Activated T-cell treated with anti-CD3 and anti-CD28 coated beads, Interleukin-2, amount 50 U/mL, for 72 hours (primary cell): ENCODE measurements at regions not wholly inside any gene's neighbourhood (a gene's known extent, or its start where the extent isn't known, plus 50 kb on each side); places are given as distances from the start of the nearest gene placed in this dataset.

Source experiments
- ATAC-seq, 2 donors: fragments of 150-1000 bp; cut with Tn5 transposase; replicated peaks in 1 of 2; 2 replicates each; pipeline ENCODE4 v1.10.0; 2021; ENCODE audit warnings: moderate library complexity in 2 of 2, mild to moderate bottlenecking in 1 of 2
- DNase-seq, 2 donors: peaks; one replicate each; pipeline ENCODE4 v3.0.0; 2021 to 2022; ENCODE audit warnings: mixed read lengths in 1 of 2
- H3K27ac Mint-ChIP-seq: one replicate; pipeline ENCODE4 v1.8.0; 2022; ENCODE audit warnings: mild to moderate bottlenecking, moderate library complexity, mixed read lengths
- H3K27me3 Mint-ChIP-seq: one replicate; pipeline ENCODE4 v1.8.0; 2022; ENCODE audit warnings: low read depth, mixed read lengths
- H3K36me3 Mint-ChIP-seq, 2 donors: one replicate each; pipeline ENCODE4 v1.8.0; 2022; ENCODE audit warnings: mixed read lengths in 2 of 2, mild to moderate bottlenecking in 1 of 2; ENCODE audit not compliant: insufficient read depth in 2 of 2
- H3K4me1 Mint-ChIP-seq: one replicate; pipeline ENCODE4 v1.8.0; 2022; ENCODE audit warnings: low read depth, mixed read lengths
- H3K4me3 Mint-ChIP-seq, 2 donors: one replicate each; pipeline ENCODE4 v1.8.0; 2022; ENCODE audit warnings: mild to moderate bottlenecking in 2 of 2, mixed read lengths in 2 of 2, moderate library complexity in 2 of 2
- H3K9me3 Mint-ChIP-seq, 2 donors: one replicate each; pipeline ENCODE4 v1.8.0; 2022; ENCODE audit warnings: mixed read lengths in 2 of 2

- Mint-ChIP-seq H3K4me3 (no peak overlapping the region), H3K27me3 (no peaks in the 10 kb centered on the region), H3K27ac (no peak overlapping the region), H3K36me3 (no peaks in the 10 kb centered on the region), H3K4me1 (no peaks in the 10 kb centered on the region), H3K9me3 (no peaks in the 10 kb centered on the region)
- DNase-seq, result no peak
- ATAC-seq, result no peak
Observed at GRCh38 chr1:58154256-58154655, 392.3 kb downstream of the OMA1 start.

- no peaks in the 10 kb centered on the region for H3K36me3 Mint-ChIP-seq
- no peaks in the 10 kb centered on the region for H3K9me3 Mint-ChIP-seq
- no peaks in the 10 kb centered on the region for H3K4me1 Mint-ChIP-seq
- ATAC-seq (no peak), DNase-seq (no peak)
- H3K27ac Mint-ChIP-seq, result peak overlapping the region; percentile 23
- H3K4me3 Mint-ChIP-seq, result no peak overlapping the region
- H3K27me3 Mint-ChIP-seq, result no peaks in the 10 kb centered on the region
Observed at GRCh38 chr1:58152697-58153096, 393.8 kb downstream of the OMA1 start.

- no peak overlapping the region for H3K27ac Mint-ChIP-seq
- H3K9me3 Mint-ChIP-seq, result peaks cover 0 to 2% of the 10 kb centered on the region in 2 donors
- no peaks in the 10 kb centered on the region for H3K27me3 Mint-ChIP-seq
- no peak for DNase-seq
- H3K36me3 Mint-ChIP-seq, result no peaks in the 10 kb centered on the region
- ATAC-seq, result no peak
- no peak overlapping the region for H3K4me3 Mint-ChIP-seq
- H3K4me1 Mint-ChIP-seq, result no peaks in the 10 kb centered on the region
Observed at GRCh38 chr1:58149271-58149812, 397.2 kb downstream of the OMA1 start.

- no peak for DNase-seq
- H3K4me3 Mint-ChIP-seq, result no peak overlapping the region
- H3K9me3 Mint-ChIP-seq, result peaks cover 4% of the 10 kb centered on the region in 2 donors
- no peak overlapping the region for H3K27ac Mint-ChIP-seq
- H3K4me1 Mint-ChIP-seq, result no peaks in the 10 kb centered on the region
- H3K36me3 Mint-ChIP-seq, result no peaks in the 10 kb centered on the region
- no peaks in the 10 kb centered on the region for H3K27me3 Mint-ChIP-seq
- no peak for ATAC-seq
Observed at GRCh38 chr1:58144698-58145270, 401.7 kb downstream of the OMA1 start.

GRCh38 chr1:58143972-58144697 lies 402.4 kb downstream of the OMA1 start:
- Mint-ChIP-seq H3K4me1 (no peaks in the 10 kb centered on the region), H3K36me3 (no peaks in the 10 kb centered on the region), H3K27ac (no peak overlapping the region), H3K4me3 (no peak overlapping the region), H3K27me3 (no peaks in the 10 kb centered on the region), H3K9me3 (peaks cover 5% of the 10 kb centered on the region in 2 donors)
- DNase-seq (no peak), ATAC-seq (no peak)

GRCh38 chr1:58136387-58136786 lies 410.1 kb downstream of the OMA1 start:
- peaks cover 5% of the 10 kb centered on the region for H3K27me3 Mint-ChIP-seq
- no peak for DNase-seq
- H3K36me3 Mint-ChIP-seq, result peaks cover 1 to 2% of the 10 kb centered on the region in 2 donors
- peaks cover 14% of the 10 kb centered on the region in 2 donors for H3K9me3 Mint-ChIP-seq
- no peaks in the 10 kb centered on the region for H3K4me1 Mint-ChIP-seq
- no peak overlapping the region for H3K4me3 Mint-ChIP-seq
- no peak for ATAC-seq
- no peak overlapping the region for H3K27ac Mint-ChIP-seq

GRCh38 chr1:58135821-58136321 lies 410.7 kb downstream of the OMA1 start:
- no peak overlapping the region for H3K4me3 Mint-ChIP-seq
- H3K27ac Mint-ChIP-seq, result no peak overlapping the region
- H3K36me3 Mint-ChIP-seq, result peaks cover 1 to 2% of the 10 kb centered on the region in 2 donors
- ATAC-seq, result no peak
- H3K27me3 Mint-ChIP-seq, result peaks cover 5% of the 10 kb centered on the region
- no peak for DNase-seq
- H3K9me3 Mint-ChIP-seq, result peaks cover 13 to 14% of the 10 kb centered on the region in 2 donors
- no peaks in the 10 kb centered on the region for H3K4me1 Mint-ChIP-seq

- peaks cover 5% of the 10 kb centered on the region for H3K27me3 Mint-ChIP-seq
Observed at GRCh38 chr1:58133562-58133961, 413.0 kb downstream of the OMA1 start.

GRCh38 chr1:58123051-58123450 lies 423.5 kb downstream of the OMA1 start:
- no peaks in the 10 kb centered on the region for H3K36me3 Mint-ChIP-seq
- no peak for DNase-seq
- ATAC-seq, result no peak
- H3K27ac Mint-ChIP-seq, result no peak overlapping the region
- H3K9me3 Mint-ChIP-seq, result peaks cover 0 to 1% of the 10 kb centered on the region in 2 donors
- no peaks in the 10 kb centered on the region for H3K27me3 Mint-ChIP-seq
- no peak overlapping the region for H3K4me3 Mint-ChIP-seq
- H3K4me1 Mint-ChIP-seq, result no peaks in the 10 kb centered on the region

More at GRCh38 chr1:58133562-58133961, 413.0 kb downstream of the OMA1 start:
- no peak for DNase-seq
- H3K9me3 Mint-ChIP-seq, result peaks cover 6 to 8% of the 10 kb centered on the region in 2 donors
- H3K4me3 Mint-ChIP-seq, result no peak overlapping the region
- no peak overlapping the region for H3K27ac Mint-ChIP-seq
- H3K36me3 Mint-ChIP-seq, result peaks cover 1 to 2% of the 10 kb centered on the region in 2 donors
- no peaks in the 10 kb centered on the region for H3K4me1 Mint-ChIP-seq
- ATAC-seq, result no peak

GRCh38 chr1:58119971-58120370 lies 426.6 kb downstream of the OMA1 start:
- DNase-seq, result no peak
- no peaks in the 10 kb centered on the region for H3K4me1 Mint-ChIP-seq
- no peak overlapping the region for H3K4me3 Mint-ChIP-seq
- no peaks in the 10 kb centered on the region for H3K27me3 Mint-ChIP-seq
- no peak overlapping the region for H3K27ac Mint-ChIP-seq
- no peak for ATAC-seq
- peaks cover 0 to 1% of the 10 kb centered on the region in 2 donors for H3K9me3 Mint-ChIP-seq
- H3K36me3 Mint-ChIP-seq, result no peaks in the 10 kb centered on the region

- no peaks in the 10 kb centered on the region for H3K27me3 Mint-ChIP-seq
- no peaks in the 10 kb centered on the region for H3K4me1 Mint-ChIP-seq
- ATAC-seq (no peak), DNase-seq (no peak)
- no peaks in the 10 kb centered on the region for H3K36me3 Mint-ChIP-seq
- peaks cover 4% of the 10 kb centered on the region in 2 donors for H3K9me3 Mint-ChIP-seq
- H3K4me3 Mint-ChIP-seq, result no peak overlapping the region
- no peak overlapping the region for H3K27ac Mint-ChIP-seq
Observed at GRCh38 chr1:58116284-58116683, 430.2 kb downstream of the OMA1 start.

GRCh38 chr1:58109646-58110200 lies 436.8 kb downstream of the OMA1 start:
- H3K27me3 Mint-ChIP-seq, result peaks cover 5% of the 10 kb centered on the region
- H3K4me3 Mint-ChIP-seq, result no peak overlapping the region
- peaks cover 4% of the 10 kb centered on the region in 2 donors for H3K9me3 Mint-ChIP-seq
- H3K27ac Mint-ChIP-seq, result no peak overlapping the region
- DNase-seq (no peak), ATAC-seq (no peak)
- H3K36me3 Mint-ChIP-seq, result no peaks in the 10 kb centered on the region
- no peaks in the 10 kb centered on the region for H3K4me1 Mint-ChIP-seq

- no peak overlapping the region for H3K4me3 Mint-ChIP-seq
- peaks cover 5% of the 10 kb centered on the region for H3K27me3 Mint-ChIP-seq
- no peaks in the 10 kb centered on the region for H3K4me1 Mint-ChIP-seq
- H3K9me3 Mint-ChIP-seq, result peaks cover 2% of the 10 kb centered on the region in 2 donors
- ATAC-seq, result no peak
- DNase-seq, result no peak
- peak overlapping the region; percentile 25 for H3K27ac Mint-ChIP-seq
- no peaks in the 10 kb centered on the region for H3K36me3 Mint-ChIP-seq
Observed at GRCh38 chr1:58108783-58109182, 437.7 kb downstream of the OMA1 start.
